ENCODE measurements at regions not wholly inside any gene's neighbourhood (a gene's known extent, or its start where the extent isn't known, plus 50 kb on each side); places are given as distances from the start of the nearest gene placed in this dataset.
"Not testable (repeated sequence)": the region's sequence is repeated elsewhere in the genome, so short reads cannot be mapped to it uniquely, and the experiment has no call there.

DNA sequence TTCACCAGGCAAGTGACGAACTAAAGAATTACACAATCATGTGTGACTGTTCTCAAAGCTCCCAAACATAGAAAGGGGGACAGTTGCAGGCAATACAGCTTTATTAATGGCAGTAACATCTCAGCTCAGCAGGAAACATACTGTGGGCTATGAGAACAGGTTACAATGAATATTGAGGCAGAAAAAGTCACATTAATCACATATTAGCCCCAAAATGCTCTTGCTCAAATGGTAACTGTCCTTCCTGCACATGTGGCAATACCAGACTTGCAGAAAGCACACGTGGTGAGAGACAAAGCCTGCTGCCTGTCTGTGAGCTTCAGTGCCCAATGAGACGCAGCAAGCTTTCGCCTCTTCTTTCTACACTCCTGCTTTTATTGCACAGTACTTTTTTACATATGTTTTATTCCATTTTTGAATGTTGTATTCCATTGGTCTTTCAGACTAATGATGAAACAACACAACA is 104.9 kb upstream of the ACBD5 start:
- no peak for DNase-seq

DNA sequence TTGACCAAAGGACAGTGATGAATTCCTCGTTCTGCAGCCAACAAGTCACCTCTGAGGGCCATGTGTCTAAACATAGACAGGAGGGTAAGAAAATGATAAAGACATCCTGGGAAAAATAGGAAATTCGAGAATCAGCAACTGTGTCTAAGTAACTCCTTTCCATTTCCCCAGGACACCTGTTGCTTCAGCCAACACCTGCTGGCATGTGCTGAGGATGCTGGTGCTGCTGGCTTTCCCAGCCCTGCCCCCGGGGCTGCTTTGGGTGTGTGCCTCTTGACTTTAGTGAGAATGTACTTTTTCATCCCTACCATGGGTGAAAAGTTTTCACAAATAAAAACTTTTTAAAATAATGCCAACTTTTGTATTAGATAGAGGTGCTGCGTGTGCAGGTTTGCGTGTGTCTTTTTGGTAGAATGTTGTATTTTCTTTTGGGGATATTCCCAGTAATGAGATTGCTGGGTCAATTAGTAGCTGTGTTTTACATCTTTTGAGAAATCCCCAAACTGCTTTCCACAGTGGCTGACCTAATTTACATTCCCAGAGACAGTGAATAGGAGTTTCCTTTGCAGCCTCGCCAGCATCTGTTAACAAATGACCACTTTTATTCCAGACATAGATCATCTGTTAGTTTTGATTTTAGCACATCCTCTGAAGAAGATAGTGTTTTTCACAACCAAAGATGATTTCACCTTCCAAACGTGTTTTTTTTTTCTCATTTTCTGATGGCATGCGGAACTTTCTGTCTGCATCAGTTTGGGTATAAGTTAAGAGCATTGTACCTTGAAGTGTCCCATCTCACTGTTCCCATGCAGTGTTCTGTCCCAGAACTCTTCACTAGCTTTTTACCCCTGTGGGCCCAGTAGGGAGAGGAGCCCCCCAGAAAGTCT is 104.2 kb upstream of the ACBD5 start:
- DNase-seq, result no peak

DNA sequence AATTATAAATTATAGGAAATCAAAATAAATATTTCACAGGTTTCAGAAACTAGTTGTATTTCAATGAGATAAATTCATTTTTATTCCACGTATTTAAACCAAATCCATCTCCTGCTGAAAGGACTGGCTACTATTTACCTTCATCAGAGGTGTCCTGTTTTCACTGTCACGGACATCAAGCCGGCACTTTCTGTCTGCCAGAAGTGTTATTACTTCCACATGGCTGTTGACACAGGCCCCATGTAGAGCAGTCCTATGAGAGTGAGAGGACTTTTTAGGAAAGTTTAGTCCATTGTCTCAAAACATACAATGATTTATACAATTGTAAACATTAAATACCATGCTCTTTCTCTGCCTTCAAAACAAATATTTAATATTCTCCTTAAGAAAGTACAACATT is 100.4 kb upstream of the ACBD5 start:
- no peak for DNase-seq

- not testable (repeated sequence) for DNase-seq
Measured at GRCh38 chr10:27335246-27335645, 94.6 kb upstream of the ACBD5 start.

GRCh38 chr10:27330074-27330473 is 89.5 kb upstream of the ACBD5 start:
- no peak for DNase-seq

- no peak for DNase-seq
Measured at GRCh38 chr10:27328946-27329345, 88.3 kb upstream of the ACBD5 start.

GRCh38 chr10:27326748-27327147 is 86.2 kb upstream of the ACBD5 start:
- DNase-seq, result not testable (repeated sequence)

DNA sequence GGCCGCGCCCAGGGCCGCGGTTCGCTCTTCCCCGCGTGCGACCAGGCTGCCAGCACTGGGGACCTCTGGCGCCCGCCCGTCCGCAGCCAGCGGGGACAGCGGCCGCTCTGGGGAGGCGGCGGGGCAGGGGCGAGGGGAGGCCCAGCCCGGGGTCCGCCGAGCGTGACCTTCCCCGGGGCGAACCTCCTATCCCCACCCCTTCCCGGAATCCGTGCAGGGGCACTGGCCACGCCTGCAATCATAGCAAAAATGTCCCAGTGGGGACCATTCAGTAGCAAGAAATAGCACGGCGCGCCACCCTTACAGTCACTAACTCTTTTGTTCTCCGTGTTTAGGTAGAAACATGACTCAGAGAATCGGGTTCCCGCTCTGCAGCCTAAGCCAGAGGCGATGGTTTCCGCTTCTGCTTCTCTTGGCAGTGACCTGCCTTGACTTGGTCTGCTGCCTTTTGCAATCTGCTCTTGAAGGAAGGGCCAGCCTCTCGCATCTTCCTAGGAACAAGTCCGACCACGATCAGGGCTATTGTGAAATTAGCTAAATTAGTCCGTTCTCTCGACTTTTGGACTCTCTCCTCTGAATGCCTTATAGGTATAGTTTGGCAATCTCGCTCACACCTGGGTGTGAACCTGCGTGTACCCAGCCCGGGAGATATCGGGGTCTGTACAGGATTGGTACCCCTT is 79.3 kb upstream of the ACBD5 start:
- peak in 2 of 3 donors; percentile 42 to 72 for DNase-seq

DNA sequence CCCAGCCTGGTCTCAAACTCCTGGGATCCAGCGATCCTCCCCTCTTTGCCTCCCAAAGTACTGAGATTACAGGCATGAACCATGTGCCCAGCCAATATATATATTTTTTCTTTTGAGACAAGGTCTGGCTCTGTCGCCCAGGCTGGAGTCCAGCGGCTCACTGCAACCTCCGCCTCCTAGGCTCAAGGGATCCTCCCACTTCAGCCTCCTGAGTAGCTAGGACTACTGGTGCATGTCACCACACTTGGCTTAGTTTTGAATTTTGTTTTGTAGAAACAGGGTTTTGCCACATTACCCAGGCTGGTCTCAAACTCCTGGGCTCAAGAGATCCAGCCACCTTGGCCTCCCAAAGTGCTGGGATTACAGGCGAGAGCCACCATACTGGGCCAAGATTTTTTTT is 78.5 kb upstream of the ACBD5 start:
- DNase-seq, result not testable (repeated sequence)

- DNase-seq, result not testable (repeated sequence)
Measured at GRCh38 chr10:27315082-27315481, 74.5 kb upstream of the ACBD5 start.

- not testable (repeated sequence) for DNase-seq
Measured at GRCh38 chr10:27313586-27313985, 73.0 kb upstream of the ACBD5 start.

DNA sequence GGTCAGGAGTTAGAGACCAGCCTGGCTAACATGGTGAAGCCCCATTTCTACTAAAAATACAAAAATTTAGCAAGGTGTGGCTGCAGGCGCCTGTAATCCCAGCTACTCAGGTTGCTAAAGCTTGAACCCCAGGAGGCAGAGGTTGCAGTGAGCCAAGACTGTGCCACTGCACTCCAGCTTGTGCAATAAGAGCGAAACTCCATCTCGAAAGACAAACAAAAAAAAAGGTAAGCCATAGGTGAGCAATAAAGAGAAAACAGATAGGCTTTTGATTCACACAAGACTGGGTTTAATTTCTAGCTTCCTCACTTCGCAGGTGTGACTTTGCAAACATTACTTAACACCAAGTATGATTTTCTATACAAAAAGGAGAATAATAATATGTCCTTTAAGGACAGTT is 72.3 kb upstream of the ACBD5 start:
- DNase-seq, result no peak

DNA sequence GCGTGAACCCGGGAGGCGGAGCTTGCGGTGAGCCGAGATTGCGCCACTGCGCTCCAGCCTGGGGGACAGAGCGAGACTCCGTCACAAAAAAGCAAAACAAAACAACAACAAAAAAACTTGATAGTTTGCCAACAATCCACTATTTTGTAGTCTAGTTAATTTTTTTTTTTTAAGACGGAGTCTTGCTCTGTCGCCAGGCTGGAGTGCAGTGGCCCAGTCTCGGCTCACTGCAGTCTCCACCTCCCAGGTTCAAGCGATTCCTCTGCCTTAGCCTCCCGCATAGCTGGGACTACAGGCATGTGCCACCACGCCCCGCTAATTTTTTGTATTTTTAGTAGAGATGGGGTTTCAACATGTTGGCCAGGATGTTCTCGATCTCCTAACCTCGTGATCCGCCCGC is 71.2 kb upstream of the ACBD5 start:
- DNase-seq, result not testable (repeated sequence)

DNA sequence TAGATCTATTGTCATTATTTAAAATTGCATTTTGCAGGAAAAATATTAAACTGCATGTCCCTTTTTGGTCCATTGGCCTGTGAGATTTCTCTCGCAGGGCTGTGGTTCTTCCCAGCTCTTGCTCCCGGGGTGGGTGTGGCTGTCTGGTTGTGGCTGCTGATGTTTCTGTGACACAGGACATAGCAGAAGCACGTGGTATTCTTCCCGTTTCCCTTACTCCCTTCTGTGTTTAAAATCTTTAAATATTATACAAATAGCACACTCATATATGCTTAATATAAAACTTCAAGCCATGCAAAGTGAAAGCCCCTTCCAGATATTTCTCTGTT is 57.9 kb upstream of the ACBD5 start:
- not testable (repeated sequence) for DNase-seq

DNA sequence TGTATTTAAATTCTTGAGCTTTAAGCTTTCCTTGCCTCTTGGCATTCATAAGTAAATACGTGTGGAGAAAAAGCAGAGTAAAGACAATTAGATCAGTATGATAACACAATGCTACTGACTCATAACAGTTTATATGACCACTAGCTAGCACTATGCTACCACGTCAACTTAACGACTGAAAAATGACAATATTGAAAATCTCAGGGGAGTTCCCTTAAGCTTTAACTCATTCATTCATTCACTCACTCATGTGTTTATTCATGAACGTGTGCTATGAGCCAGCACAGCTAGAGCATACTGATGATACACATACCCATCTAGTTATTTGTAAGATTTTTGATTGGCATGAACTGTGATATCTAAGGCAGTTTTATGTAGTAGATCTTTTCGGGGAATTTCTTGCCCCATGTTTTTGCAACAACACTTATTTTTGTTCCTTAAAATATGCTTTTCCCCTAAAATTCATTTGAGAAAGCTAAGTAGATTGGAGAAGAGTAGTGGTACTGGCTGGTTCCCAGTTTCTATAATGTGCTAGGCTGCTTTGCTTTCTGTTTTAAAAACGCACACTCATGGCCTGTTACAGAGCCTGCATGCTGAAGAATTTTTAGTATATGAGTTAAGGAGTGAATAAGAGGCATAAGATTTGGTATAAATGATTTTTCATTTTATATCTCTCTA is 57.4 kb upstream of the ACBD5 start:
- DNase-seq, result no peak

DNA sequence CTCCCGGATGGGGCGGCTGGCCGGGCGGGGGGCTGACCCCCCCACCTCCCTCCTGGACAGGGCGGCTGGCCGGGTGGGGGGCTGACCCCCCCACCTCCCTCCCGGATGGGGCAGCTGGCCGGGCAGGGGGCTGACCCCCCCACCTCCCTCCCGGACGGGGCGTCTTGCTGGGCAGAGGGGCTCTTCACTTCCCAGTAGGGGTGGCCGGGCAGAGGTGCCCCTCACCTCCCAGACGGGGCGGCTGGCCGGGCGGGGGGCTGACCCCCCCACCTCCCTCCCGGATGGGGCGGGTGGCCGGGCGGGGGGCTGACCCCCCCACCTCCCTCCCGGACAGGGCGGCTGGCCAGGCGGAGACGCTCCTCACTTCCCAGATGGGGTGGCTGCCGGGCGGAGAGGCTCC is 55.7 kb upstream of the ACBD5 start:
- not testable (repeated sequence) for DNase-seq

- DNase-seq, result not testable (repeated sequence)
Measured at GRCh38 chr10:27291253-27291895, 50.8 kb upstream of the ACBD5 start.

All from muscle of back (tissue), 3 donors.